ENCODE measurements at regions not wholly inside any gene's neighbourhood (a gene's known extent, or its start where the extent isn't known, plus 50 kb on each side); places are given as distances from the start of the nearest gene placed in this dataset.

DNA sequence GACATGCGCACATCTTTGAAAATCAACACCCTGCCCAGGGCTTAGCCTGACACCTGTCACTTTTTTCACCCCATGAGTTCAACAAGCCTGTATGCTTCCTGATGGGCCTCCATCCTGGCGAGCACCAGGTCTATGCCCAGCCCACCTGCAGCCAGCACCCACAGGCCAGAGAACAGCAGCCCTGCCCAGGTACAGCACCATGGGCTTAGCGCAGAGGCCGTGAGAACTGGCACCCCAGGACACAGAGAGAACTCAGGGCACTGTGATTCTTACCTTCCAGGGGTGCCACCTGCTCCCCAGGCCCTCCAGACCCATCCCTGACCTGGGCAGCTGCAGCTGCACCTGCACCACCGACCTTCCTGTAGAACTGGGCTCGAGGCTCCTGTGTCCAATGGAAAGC lies 536.6 kb downstream of the TCERG1L start:
- DNase-seq (ENCODE audit: low spot score in 2 of 2): no peak
- WGBS, 2 donors: 82 to 87% methylated on average over 5 to 6 of the region's 6 CpGs
- Histone ChIP-seq H3K27ac (no peak overlapping the region), H3K9me3 (peaks cover 0 to 2% (median 0%) of the 10 kb centered on the region in 4 donors), H3K4me3 (no peak overlapping the region), H3K36me3 (no peaks in the 10 kb centered on the region), H3K27me3 (peaks cover 0 to 3% of the 10 kb centered on the region in 2 donors), H3K4me1 (no peaks in the 10 kb centered on the region)
- TF ChIP-seq POLR2A (IDR thresholded peaks at IDR 0.05): no peak

DNA sequence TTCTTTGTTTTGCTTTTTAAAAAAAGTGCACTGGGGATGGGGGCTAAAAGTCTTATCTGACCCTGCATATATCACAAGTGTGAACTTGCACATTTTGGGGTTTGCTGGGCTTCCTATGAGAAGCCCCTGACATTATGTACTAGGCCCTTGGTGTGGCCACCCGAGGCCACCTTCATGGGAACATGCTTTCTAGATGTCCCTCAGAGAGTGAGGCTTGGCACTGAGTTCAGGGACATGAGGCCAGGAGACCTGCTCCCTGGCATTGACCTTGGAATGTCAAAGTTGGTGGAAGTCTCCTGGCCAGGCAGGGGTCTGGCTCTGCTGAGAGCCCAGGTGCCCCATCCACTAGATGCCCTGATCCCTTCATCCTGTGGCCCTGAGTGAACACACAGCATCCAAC lies 536.2 kb downstream of the TCERG1L start:
- no peak overlapping the region for H3K27ac ChIP-seq
- 86 to 91% methylated on average over 1 of the region's 1 CpG for WGBS, 2 donors
- H3K4me1 ChIP-seq: no peaks in the 10 kb centered on the region
- no peaks in the 10 kb centered on the region for H3K36me3 ChIP-seq
- TF ChIP-seq, protein P1, sequence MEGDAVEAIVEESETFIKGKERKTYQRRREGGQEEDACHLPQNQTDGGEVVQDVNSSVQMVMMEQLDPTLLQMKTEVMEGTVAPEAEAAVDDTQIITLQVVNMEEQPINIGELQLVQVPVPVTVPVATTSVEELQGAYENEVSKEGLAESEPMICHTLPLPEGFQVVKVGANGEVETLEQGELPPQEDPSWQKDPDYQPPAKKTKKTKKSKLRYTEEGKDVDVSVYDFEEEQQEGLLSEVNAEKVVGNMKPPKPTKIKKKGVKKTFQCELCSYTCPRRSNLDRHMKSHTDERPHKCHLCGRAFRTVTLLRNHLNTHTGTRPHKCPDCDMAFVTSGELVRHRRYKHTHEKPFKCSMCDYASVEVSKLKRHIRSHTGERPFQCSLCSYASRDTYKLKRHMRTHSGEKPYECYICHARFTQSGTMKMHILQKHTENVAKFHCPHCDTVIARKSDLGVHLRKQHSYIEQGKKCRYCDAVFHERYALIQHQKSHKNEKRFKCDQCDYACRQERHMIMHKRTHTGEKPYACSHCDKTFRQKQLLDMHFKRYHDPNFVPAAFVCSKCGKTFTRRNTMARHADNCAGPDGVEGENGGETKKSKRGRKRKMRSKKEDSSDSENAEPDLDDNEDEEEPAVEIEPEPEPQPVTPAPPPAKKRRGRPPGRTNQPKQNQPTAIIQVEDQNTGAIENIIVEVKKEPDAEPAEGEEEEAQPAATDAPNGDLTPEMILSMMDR (IDR thresholded peaks at IDR 0.05): no peak
- no peak for TF ChIP-seq POLR2A (IDR thresholded peaks at IDR 0.05)
- TF ChIP-seq EP300 (IDR thresholded peaks at IDR 0.05): no peak
- H3K4me3 ChIP-seq: no peak overlapping the region
- no peaks in the 10 kb centered on the region for H3K9me3 ChIP-seq
- DNase-seq (ENCODE audit: low spot score in 2 of 2): no peak
- peaks cover 0 to 3% of the 10 kb centered on the region in 2 donors for H3K27me3 ChIP-seq

- Histone ChIP-seq H3K4me3 (no peak overlapping the region), H3K4me1 (no peaks in the 10 kb centered on the region), H3K27me3 (peaks cover 0 to 3% of the 10 kb centered on the region in 2 donors), H3K9me3 (no peaks in the 10 kb centered on the region), H3K27ac (no peak overlapping the region), H3K36me3 (no peaks in the 10 kb centered on the region)
- DNase-seq (ENCODE audit: low spot score in 2 of 2): no peak
- WGBS, 2 donors: 57 to 58% methylated on average over 10 of the region's 10 CpGs
- TF ChIP-seq POLR2A (IDR thresholded peaks at IDR 0.05): no peak
- TF ChIP-seq EP300 (IDR thresholded peaks at IDR 0.05): no peak
- TF ChIP-seq, protein P1 (IDR thresholded peaks at IDR 0.05): no peak
Measured at GRCh38 chr10:130776724-130777123, 534.8 kb downstream of the TCERG1L start.

GRCh38 chr10:130777507-130778165 lies 533.9 kb downstream of the TCERG1L start:
- no peak for DNase-seq (ENCODE audit: low spot score in 2 of 2)
- no peaks in the 10 kb centered on the region for H3K9me3 ChIP-seq
- H3K36me3 ChIP-seq: no peaks in the 10 kb centered on the region
- no peak for TF ChIP-seq POLR2A (IDR thresholded peaks at IDR 0.05)
- no peak for TF ChIP-seq EP300 (IDR thresholded peaks at IDR 0.05)
- TF ChIP-seq, protein P1 (IDR thresholded peaks at IDR 0.05): no peak
- H3K4me3 ChIP-seq: no peak overlapping the region
- no peaks in the 10 kb centered on the region for H3K4me1 ChIP-seq
- 87 to 90% methylated on average over 11 of the region's 15 CpGs for WGBS, 2 donors
- H3K27me3 ChIP-seq: no peaks in the 10 kb centered on the region
- no peak overlapping the region for H3K27ac ChIP-seq

DNA sequence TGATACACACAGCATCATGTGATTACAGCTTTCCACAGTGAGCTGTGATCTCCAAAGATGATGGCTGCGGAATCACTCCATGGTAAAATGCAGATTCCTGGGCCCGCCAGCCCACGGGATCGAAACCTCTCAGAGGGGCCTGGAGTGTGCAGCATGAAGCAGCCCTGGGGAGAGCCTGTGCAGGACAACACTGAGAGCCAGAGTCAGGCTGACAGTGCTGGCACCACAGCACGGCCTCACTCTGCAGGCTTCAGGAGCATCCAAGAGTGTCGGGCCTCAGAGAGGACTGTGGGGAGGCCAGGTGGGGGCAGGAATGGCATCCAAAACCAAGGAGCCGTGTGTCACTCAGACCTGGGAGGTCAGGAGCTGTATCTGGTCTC lies 533.4 kb downstream of the TCERG1L start:
- WGBS, 2 donors: 82% methylated on average over 6 to 7 of the region's 7 CpGs
- Histone ChIP-seq H3K27ac (no peak overlapping the region), H3K27me3 (no peaks in the 10 kb centered on the region), H3K36me3 (no peaks in the 10 kb centered on the region), H3K9me3 (no peaks in the 10 kb centered on the region), H3K4me1 (no peaks in the 10 kb centered on the region), H3K4me3 (no peak overlapping the region)
- DNase-seq (ENCODE audit: low spot score in 2 of 2): no peak
- TF ChIP-seq EP300 (IDR thresholded peaks at IDR 0.05) (no peak), POLR2A (IDR thresholded peaks at IDR 0.05) (no peak)
- TF ChIP-seq, protein P1 (IDR thresholded peaks at IDR 0.05): no peak
